DND-41 (cell line): ENCODE measurements at regions not wholly inside any gene's neighbourhood (a gene's known extent, or its start where the extent isn't known, plus 50 kb on each side); places are given as distances from the start of the nearest gene placed in this dataset.

ENCODE experiments used
- EZH2 ChIP-seq: IDR thresholded peaks from 3 replicates; pipeline ENCODE4 v1.6.1; 2012; ENCODE audit warnings: borderline replicate concordance, low read depth, mild to moderate bottlenecking, moderate library complexity, low read length, inconsistent platforms; ENCODE audit not compliant: severe bottlenecking
- TF ChIP-seq, protein P1 (sequence below): IDR thresholded peaks from 2 replicates; pipeline ENCODE4 v1.5.1; 2012; ENCODE audit warnings: borderline replicate concordance, low read length, moderate library complexity, mild to moderate bottlenecking; ENCODE audit not compliant: poor library complexity, severe bottlenecking; ENCODE audit errors: extremely low read depth

DNA sequence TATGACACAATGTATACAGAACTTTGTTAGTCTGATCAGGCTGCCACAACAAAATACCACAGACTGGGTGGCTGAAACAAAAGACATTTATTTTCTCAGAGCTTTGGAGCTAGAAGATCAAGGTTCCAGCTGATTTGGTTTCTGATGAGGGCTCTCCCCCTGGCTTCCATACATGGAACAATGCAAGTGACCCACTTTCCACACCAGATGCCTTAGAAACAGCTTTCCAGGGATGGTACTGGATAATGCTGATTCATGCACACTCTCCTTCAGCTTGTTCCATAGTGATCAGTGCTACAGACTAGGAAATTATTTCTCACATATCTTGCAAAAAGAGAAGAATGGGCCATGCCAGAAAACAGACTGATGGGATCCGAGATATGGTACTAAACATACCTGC, 1274.9 kb upstream of the SORCS1 start:
- TF ChIP-seq, protein P1, sequence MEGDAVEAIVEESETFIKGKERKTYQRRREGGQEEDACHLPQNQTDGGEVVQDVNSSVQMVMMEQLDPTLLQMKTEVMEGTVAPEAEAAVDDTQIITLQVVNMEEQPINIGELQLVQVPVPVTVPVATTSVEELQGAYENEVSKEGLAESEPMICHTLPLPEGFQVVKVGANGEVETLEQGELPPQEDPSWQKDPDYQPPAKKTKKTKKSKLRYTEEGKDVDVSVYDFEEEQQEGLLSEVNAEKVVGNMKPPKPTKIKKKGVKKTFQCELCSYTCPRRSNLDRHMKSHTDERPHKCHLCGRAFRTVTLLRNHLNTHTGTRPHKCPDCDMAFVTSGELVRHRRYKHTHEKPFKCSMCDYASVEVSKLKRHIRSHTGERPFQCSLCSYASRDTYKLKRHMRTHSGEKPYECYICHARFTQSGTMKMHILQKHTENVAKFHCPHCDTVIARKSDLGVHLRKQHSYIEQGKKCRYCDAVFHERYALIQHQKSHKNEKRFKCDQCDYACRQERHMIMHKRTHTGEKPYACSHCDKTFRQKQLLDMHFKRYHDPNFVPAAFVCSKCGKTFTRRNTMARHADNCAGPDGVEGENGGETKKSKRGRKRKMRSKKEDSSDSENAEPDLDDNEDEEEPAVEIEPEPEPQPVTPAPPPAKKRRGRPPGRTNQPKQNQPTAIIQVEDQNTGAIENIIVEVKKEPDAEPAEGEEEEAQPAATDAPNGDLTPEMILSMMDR = no peak
- TF ChIP-seq EZH2 = no peak
